WTC11 (cell line): ENCODE measurements at regions not wholly inside any gene's neighbourhood (a gene's known extent, or its start where the extent isn't known, plus 50 kb on each side); places are given as distances from the start of the nearest gene placed in this dataset.

Experiments
- ATAC-seq: fragments of 200-7000 bp; cut with Tn5 transposase; 2 replicates; pipeline ENCODE4 v1.10.0; 2021; ENCODE audit warnings: mild to moderate bottlenecking, moderate library complexity
- CTCF ChIA-PET: fragments of 300-600 bp; sonication (Branson Sonifier 250); formaldehyde crosslinking; loops from one replicate; lab custom pipeline; 2021; ENCODE audit warnings: antibody characterized with exemption; lab: Charles Lee
- POLR2A ChIA-PET: fragments of 350-600 bp; sonication (Branson Sonifier 250); formaldehyde crosslinking; loops from one replicate; lab custom pipeline; 2021; ENCODE audit warnings: antibody characterized with exemption; lab: Charles Lee
- DNase-seq: peaks from one replicate; pipeline ENCODE4 v3.0.0; 2021; ENCODE audit warnings: low spot score
- H3K27ac Mint-ChIP-seq: 2 replicates; pipeline ENCODE4 v1.8.0; 2021; ENCODE audit warnings: mixed read lengths
- H3K27me3 Mint-ChIP-seq: 2 replicates; pipeline ENCODE4 v1.8.0; 2021; ENCODE audit warnings: low read depth, mild to moderate bottlenecking, moderate library complexity, mixed read lengths
- H3K36me3 Mint-ChIP-seq: 2 replicates; pipeline ENCODE4 v1.8.0; 2021; ENCODE audit warnings: mixed read lengths
- H3K4me1 Mint-ChIP-seq: 2 replicates; pipeline ENCODE4 v1.8.0; 2022; ENCODE audit warnings: mixed read lengths
- H3K4me3 Mint-ChIP-seq: 2 replicates; pipeline ENCODE4 v1.8.0; 2021; ENCODE audit warnings: mild to moderate bottlenecking, moderate library complexity, mixed read lengths
- H3K9me3 Mint-ChIP-seq: 2 replicates; pipeline ENCODE4 v1.8.0; 2021; ENCODE audit warnings: mixed read lengths
- E2F4 ChIP-seq: sonication (generic); formaldehyde crosslinking; IDR thresholded peaks from 2 replicates; pipeline ENCODE4 v1.8.1; 2022; ENCODE audit warnings: low read depth, mild to moderate bottlenecking, moderate library complexity, missing genetic modification reagents, borderline replicate concordance
- FOXK1 ChIP-seq: sonication (generic); formaldehyde crosslinking; IDR thresholded peaks from 2 replicates; pipeline ENCODE4 v1.8.0; 2022; ENCODE audit warnings: mild to moderate bottlenecking, moderate library complexity, missing genetic modification reagents
- GABPB1 ChIP-seq: sonication (generic); formaldehyde crosslinking; IDR thresholded peaks from 2 replicates; pipeline ENCODE4 v1.8.1; 2023; ENCODE audit warnings: mild to moderate bottlenecking, missing genetic modification reagents
- KAT7 ChIP-seq: sonication (generic); formaldehyde crosslinking; IDR thresholded peaks from 2 replicates; pipeline ENCODE4 v1.8.1; 2023; ENCODE audit warnings: missing genetic modification reagents, mild to moderate bottlenecking, borderline replicate concordance
- MLX ChIP-seq: sonication (generic); formaldehyde crosslinking; IDR thresholded peaks from 2 replicates; pipeline ENCODE4 v1.8.1; 2023; ENCODE audit warnings: mild to moderate bottlenecking, missing genetic modification reagents, moderate library complexity
- MXD4 ChIP-seq: fragments of 250-450 bp; sonication (Bioruptor Pico); IDR thresholded peaks from 2 replicates; pipeline ENCODE4 v1.8.0; 2021; ENCODE audit warnings: mild to moderate bottlenecking, moderate library complexity, borderline replicate concordance
- MYBL2 ChIP-seq: sonication (generic); formaldehyde crosslinking; IDR thresholded peaks from 2 replicates; pipeline ENCODE4 v1.8.1; 2023; ENCODE audit warnings: mild to moderate bottlenecking, moderate library complexity, missing genetic modification reagents
- NR2C2 ChIP-seq: sonication (generic); formaldehyde crosslinking; IDR thresholded peaks from 2 replicates; pipeline ENCODE4 v1.8.0; 2022; ENCODE audit warnings: mild to moderate bottlenecking, missing genetic modification reagents
- RORB ChIP-seq: fragments of 250-450 bp; sonication (Bioruptor Pico); IDR thresholded peaks from 2 replicates; pipeline ENCODE4 v1.9.0; 2021; ENCODE audit warnings: mild to moderate bottlenecking
- SMAD3 ChIP-seq: sonication (generic); formaldehyde crosslinking; IDR thresholded peaks from 2 replicates; pipeline ENCODE4 v1.8.0; 2022; ENCODE audit warnings: missing genetic modification reagents, mild to moderate bottlenecking, borderline replicate concordance
- ZNF121 ChIP-seq: sonication (generic); formaldehyde crosslinking; IDR thresholded peaks from 2 replicates; pipeline ENCODE4 v1.8.0; 2023; ENCODE audit warnings: missing genetic modification reagents
- ZNF232 ChIP-seq: sonication (generic); formaldehyde crosslinking; IDR thresholded peaks from 2 replicates; pipeline ENCODE4 v1.8.0; 2022; ENCODE audit warnings: mild to moderate bottlenecking, missing genetic modification reagents
- ZNF281 ChIP-seq: sonication (generic); formaldehyde crosslinking; IDR thresholded peaks from 2 replicates; pipeline ENCODE4 v1.8.0; 2023; ENCODE audit warnings: mild to moderate bottlenecking, missing genetic modification reagents
- TF ChIP-seq, protein P1 (sequence below): sonication (generic); formaldehyde crosslinking; IDR thresholded peaks from 2 replicates; pipeline ENCODE4 v1.8.0; 2022; ENCODE audit warnings: mild to moderate bottlenecking, missing genetic modification reagents
- TF ChIP-seq, protein P2 (sequence below): fragments of 250-450 bp; sonication (Bioruptor Pico); IDR thresholded peaks from 2 replicates; pipeline ENCODE4 v1.9.0; 2021; ENCODE audit warnings: moderate library complexity, mild to moderate bottlenecking, inconsistent platforms, borderline replicate concordance
- TF ChIP-seq, protein P3 (sequence below): fragments of 250-450 bp; sonication (Bioruptor Pico); IDR thresholded peaks from 2 replicates; pipeline ENCODE4 v1.9.0; 2021; ENCODE audit warnings: mild to moderate bottlenecking
- TF ChIP-seq, protein P4 (sequence below): sonication (generic); formaldehyde crosslinking; conservative IDR thresholded peaks from 2 replicates; pipeline ENCODE4 v1.8.1; 2023; ENCODE audit warnings: mild to moderate bottlenecking, low read depth, missing genetic modification reagents, moderate library complexity

- no peak for TF ChIP-seq KAT7
- no peak for TF ChIP-seq SMAD3 (CRISPR knock-in tag)
- TF ChIP-seq NR2C2, result no peak
- no peak for TF ChIP-seq ZNF121 (CRISPR knock-in tag)
- TF ChIP-seq ZNF232 (CRISPR knock-in tag), result no peak
- TF ChIP-seq, protein P1, sequence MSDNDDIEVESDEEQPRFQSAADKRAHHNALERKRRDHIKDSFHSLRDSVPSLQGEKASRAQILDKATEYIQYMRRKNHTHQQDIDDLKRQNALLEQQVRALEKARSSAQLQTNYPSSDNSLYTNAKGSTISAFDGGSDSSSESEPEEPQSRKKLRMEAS, result no peak
- TF ChIP-seq MLX (CRISPR knock-in tag), result no peak
- TF ChIP-seq, protein P2, sequence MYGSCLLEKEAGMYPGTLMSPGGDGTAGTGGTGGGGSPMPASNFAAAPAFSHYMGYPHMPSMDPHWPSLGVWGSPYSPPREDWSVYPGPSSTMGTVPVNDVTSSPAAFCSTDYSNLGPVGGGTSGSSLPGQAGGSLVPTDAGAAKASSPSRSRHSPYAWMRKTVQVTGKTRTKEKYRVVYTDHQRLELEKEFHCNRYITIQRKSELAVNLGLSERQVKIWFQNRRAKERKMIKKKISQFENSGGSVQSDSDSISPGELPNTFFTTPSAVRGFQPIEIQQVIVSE (CRISPR knock-in tag), result no peak
- no peak for TF ChIP-seq RORB (CRISPR knock-in tag)
- no peak for TF ChIP-seq GABPB1 (CRISPR knock-in tag)
- TF ChIP-seq, protein P3, sequence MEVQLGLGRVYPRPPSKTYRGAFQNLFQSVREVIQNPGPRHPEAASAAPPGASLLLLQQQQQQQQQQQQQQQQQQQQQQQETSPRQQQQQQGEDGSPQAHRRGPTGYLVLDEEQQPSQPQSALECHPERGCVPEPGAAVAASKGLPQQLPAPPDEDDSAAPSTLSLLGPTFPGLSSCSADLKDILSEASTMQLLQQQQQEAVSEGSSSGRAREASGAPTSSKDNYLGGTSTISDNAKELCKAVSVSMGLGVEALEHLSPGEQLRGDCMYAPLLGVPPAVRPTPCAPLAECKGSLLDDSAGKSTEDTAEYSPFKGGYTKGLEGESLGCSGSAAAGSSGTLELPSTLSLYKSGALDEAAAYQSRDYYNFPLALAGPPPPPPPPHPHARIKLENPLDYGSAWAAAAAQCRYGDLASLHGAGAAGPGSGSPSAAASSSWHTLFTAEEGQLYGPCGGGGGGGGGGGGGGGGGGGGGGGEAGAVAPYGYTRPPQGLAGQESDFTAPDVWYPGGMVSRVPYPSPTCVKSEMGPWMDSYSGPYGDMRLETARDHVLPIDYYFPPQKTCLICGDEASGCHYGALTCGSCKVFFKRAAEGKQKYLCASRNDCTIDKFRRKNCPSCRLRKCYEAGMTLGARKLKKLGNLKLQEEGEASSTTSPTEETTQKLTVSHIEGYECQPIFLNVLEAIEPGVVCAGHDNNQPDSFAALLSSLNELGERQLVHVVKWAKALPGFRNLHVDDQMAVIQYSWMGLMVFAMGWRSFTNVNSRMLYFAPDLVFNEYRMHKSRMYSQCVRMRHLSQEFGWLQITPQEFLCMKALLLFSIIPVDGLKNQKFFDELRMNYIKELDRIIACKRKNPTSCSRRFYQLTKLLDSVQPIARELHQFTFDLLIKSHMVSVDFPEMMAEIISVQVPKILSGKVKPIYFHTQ, result no peak
- TF ChIP-seq, protein P4, sequence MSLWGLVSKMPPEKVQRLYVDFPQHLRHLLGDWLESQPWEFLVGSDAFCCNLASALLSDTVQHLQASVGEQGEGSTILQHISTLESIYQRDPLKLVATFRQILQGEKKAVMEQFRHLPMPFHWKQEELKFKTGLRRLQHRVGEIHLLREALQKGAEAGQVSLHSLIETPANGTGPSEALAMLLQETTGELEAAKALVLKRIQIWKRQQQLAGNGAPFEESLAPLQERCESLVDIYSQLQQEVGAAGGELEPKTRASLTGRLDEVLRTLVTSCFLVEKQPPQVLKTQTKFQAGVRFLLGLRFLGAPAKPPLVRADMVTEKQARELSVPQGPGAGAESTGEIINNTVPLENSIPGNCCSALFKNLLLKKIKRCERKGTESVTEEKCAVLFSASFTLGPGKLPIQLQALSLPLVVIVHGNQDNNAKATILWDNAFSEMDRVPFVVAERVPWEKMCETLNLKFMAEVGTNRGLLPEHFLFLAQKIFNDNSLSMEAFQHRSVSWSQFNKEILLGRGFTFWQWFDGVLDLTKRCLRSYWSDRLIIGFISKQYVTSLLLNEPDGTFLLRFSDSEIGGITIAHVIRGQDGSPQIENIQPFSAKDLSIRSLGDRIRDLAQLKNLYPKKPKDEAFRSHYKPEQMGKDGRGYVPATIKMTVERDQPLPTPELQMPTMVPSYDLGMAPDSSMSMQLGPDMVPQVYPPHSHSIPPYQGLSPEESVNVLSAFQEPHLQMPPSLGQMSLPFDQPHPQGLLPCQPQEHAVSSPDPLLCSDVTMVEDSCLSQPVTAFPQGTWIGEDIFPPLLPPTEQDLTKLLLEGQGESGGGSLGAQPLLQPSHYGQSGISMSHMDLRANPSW (CRISPR knock-in tag), result no peak
- no peak for TF ChIP-seq ZNF281 (CRISPR knock-in tag)
- no peak for TF ChIP-seq E2F4 (CRISPR knock-in tag)
- no peak for TF ChIP-seq MXD4 (CRISPR knock-in tag)
- TF ChIP-seq FOXK1 (CRISPR knock-in tag), result no peak
- TF ChIP-seq MYBL2 (CRISPR knock-in tag), result no peak
- ATAC-seq (no peak), DNase-seq (no peak)
- H3K36me3 Mint-ChIP-seq, result no peaks in the 10 kb centered on the region
- H3K9me3 Mint-ChIP-seq, result peaks cover 5% of the 10 kb centered on the region
- ChIA-PET CTCF (no interaction called here), POLR2A (no interaction called here)
- H3K27me3 Mint-ChIP-seq, result no peaks in the 10 kb centered on the region; the same call in 1 of the 2 replicates
- no peak overlapping the region for H3K27ac Mint-ChIP-seq
- H3K4me3 Mint-ChIP-seq, result no peak overlapping the region
- H3K4me1 Mint-ChIP-seq, result no peaks in the 10 kb centered on the region
Observed at GRCh38 chr2:17010104-17010503, 344.5 kb upstream of the CYRIA start.
